ENCODE measurements at regions not wholly inside any gene's neighbourhood (a gene's known extent, or its start where the extent isn't known, plus 50 kb on each side); places are given as distances from the start of the nearest gene placed in this dataset.

DNA sequence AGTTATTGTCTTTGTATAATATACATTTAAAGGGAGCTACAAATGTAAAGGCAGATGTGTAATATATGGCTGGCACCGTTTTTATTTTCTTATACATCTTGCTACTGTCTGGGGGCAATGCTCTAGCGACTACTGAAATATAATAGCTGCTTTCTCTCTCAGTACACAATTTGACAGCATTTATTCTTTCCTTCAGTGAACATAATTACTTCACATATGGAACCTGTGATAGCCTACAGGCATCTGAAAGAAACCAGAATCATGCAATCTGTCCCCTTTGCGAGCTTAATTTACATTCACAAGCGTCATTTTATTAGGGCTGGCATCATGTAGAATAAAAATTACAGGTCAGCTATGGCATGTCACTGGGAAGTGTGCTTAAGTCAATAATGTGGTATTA is 557.5 kb upstream of the PTBP2 start:
- H3K4me3 ChIP-seq (ENCODE audit: extremely low read depth in 1 of 4, insufficient read depth in 2 of 4, low read depth in 3 of 4, low read length in 4 of 4): no peak overlapping the region
- TF ChIP-seq MAFK (IDR thresholded peaks at IDR 0.05; ENCODE audit: low read depth, low read length) (no peak), EGR1 (IDR thresholded peaks at IDR 0.05; ENCODE audit: borderline replicate concordance, low read depth, low read length) (no peak), RAD21 (IDR thresholded peaks at IDR 0.05 in 1 of 2, conservative IDR thresholded peaks at IDR 0.05 in 1 of 2; ENCODE audit: low read depth in 2 of 2, low read length in 2 of 2) (no peak), CHD1 (IDR thresholded peaks at IDR 0.05; ENCODE audit: low read depth, low read length) (no peak), BACH1 (IDR thresholded peaks at IDR 0.05; ENCODE audit: low read length) (no peak), SIN3A (conservative IDR thresholded peaks at IDR 0.05 in 1 of 2, IDR thresholded peaks at IDR 0.05 in 1 of 2; ENCODE audit: low read depth in 1 of 2, low read length in 2 of 2) (no peak), GTF2F1 (IDR thresholded peaks at IDR 0.05; ENCODE audit: borderline replicate concordance, low read depth, low read length) (no peak), CBX8 (IDR thresholded peaks at IDR 0.05; ENCODE audit: borderline replicate concordance, low read depth, low read length) (no peak), EP300 (IDR thresholded peaks at IDR 0.05; ENCODE audit: borderline replicate concordance in 1 of 2, low read depth in 2 of 2, low read length in 2 of 2) (no peak), TEAD4 (IDR thresholded peaks at IDR 0.05; ENCODE audit: low read depth, low read length) (no peak), YY1 (IDR thresholded peaks at IDR 0.05; ENCODE audit: low read depth, low read length) (no peak)
- TF ChIP-seq, protein P1, sequence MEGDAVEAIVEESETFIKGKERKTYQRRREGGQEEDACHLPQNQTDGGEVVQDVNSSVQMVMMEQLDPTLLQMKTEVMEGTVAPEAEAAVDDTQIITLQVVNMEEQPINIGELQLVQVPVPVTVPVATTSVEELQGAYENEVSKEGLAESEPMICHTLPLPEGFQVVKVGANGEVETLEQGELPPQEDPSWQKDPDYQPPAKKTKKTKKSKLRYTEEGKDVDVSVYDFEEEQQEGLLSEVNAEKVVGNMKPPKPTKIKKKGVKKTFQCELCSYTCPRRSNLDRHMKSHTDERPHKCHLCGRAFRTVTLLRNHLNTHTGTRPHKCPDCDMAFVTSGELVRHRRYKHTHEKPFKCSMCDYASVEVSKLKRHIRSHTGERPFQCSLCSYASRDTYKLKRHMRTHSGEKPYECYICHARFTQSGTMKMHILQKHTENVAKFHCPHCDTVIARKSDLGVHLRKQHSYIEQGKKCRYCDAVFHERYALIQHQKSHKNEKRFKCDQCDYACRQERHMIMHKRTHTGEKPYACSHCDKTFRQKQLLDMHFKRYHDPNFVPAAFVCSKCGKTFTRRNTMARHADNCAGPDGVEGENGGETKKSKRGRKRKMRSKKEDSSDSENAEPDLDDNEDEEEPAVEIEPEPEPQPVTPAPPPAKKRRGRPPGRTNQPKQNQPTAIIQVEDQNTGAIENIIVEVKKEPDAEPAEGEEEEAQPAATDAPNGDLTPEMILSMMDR (IDR thresholded peaks at IDR 0.05; ENCODE audit: control extremely low read depth in 1 of 3, insufficient read depth in 1 of 3, low read depth in 1 of 3, low read length in 3 of 3): no peak
- no peak overlapping the region for H3K18ac ChIP-seq (ENCODE audit: extremely low read depth, low read length)
- H3K9me3 ChIP-seq (ENCODE audit: insufficient read depth in 2 of 2, low read depth in 1 of 2, low read length in 1 of 2): no peaks in the 10 kb centered on the region
- H3K9ac ChIP-seq (replicated peaks in 1 of 4; ENCODE audit: extremely low read depth in 1 of 4, low read depth in 3 of 4, low read length in 3 of 4): no peak overlapping the region
- no peaks in the 10 kb centered on the region for H4K20me1 ChIP-seq (replicated peaks in 1 of 2; ENCODE audit: control insufficient read depth in 1 of 2, insufficient read depth in 2 of 2, low read length in 2 of 2)
- no peak overlapping the region for H2BK12ac ChIP-seq (ENCODE audit: low read depth, low read length)
- peaks cover 0 to 2% (median 0%) of the 10 kb centered on the region in 4 experiments; a peak in 2 of 7 replicates for H3K4me1 ChIP-seq (replicated peaks in 1 of 4; ENCODE audit: control insufficient read depth in 3 of 4, insufficient read depth in 4 of 4, low read length in 3 of 4)
- H3K23ac ChIP-seq (ENCODE audit: insufficient read length): no peak overlapping the region
- H3K36me3 ChIP-seq (ENCODE audit: control insufficient read depth in 2 of 4, insufficient read depth in 4 of 4, low read length in 3 of 4): no peaks in the 10 kb centered on the region
- FAIRE-seq (no peak), DNase-seq (ENCODE audit: low read depth in 1 of 2, low spot score in 2 of 2) (no peak)
- 88% methylated on average over 4 of the region's 4 CpGs; no CpG with 5 or more reads in 1 of the 2 experiments for WGBS, 2 experiments (ENCODE audit: extremely low coverage in 1 of 2, insufficient coverage in 1 of 2, insufficient read length in 1 of 2, insufficient replicate concordance in 2 of 2, low coverage in 1 of 2, low lambda C conversion rate in 2 of 2, missing lambda C conversion rate in 1 of 2)
- POLR2A ChIA-PET (ENCODE audit: partially characterized antibody): no interaction called here
- no peak overlapping the region for H3K14ac ChIP-seq (ENCODE audit: insufficient read length)
- H4K5ac ChIP-seq (ENCODE audit: insufficient read length, low read depth, low read length): no peak overlapping the region
- H3K4ac ChIP-seq (replicated peaks; ENCODE audit: insufficient read length, low read depth, low read length): no peak overlapping the region
- no peaks in the 10 kb centered on the region for H3K27me3 ChIP-seq (replicated peaks in 1 of 4; ENCODE audit: control insufficient read depth in 3 of 4, extremely low read depth in 1 of 4, insufficient read depth in 3 of 4, low read length in 3 of 4)
- H3K79me2 ChIP-seq (ENCODE audit: control insufficient read depth in 1 of 2, insufficient read depth in 2 of 2, low read length in 2 of 2): no peaks in the 10 kb centered on the region
- H2AK5ac ChIP-seq (ENCODE audit: low read depth, low read length): no peak overlapping the region
- no peak overlapping the region for H3K56ac ChIP-seq (replicated peaks; ENCODE audit: insufficient read length, low read depth, low read length)
- H3K79me1 ChIP-seq (ENCODE audit: low read depth, low read length): no peaks in the 10 kb centered on the region
- no peak overlapping the region for H3K4me2 ChIP-seq (ENCODE audit: insufficient read depth in 1 of 2, low read depth in 2 of 2, low read length in 2 of 2)
- H2BK5ac ChIP-seq (ENCODE audit: low read depth, low read length): no peak overlapping the region
- no peaks in the 10 kb centered on the region for H3K23me2 ChIP-seq (ENCODE audit: low read depth, low read length)
- H4K91ac ChIP-seq (replicated peaks; ENCODE audit: insufficient read length, low read length): no peak overlapping the region
- H4K8ac ChIP-seq (ENCODE audit: extremely low read depth, insufficient read depth, low read length): no peak overlapping the region
- H2AFZ ChIP-seq (ENCODE audit: low read length): no peak overlapping the region
- H2BK20ac ChIP-seq (ENCODE audit: low read length): no peak overlapping the region
- H2BK120ac ChIP-seq (replicated peaks; ENCODE audit: low read depth, low read length): no peak overlapping the region
- CTCF ChIA-PET (ENCODE audit: partially characterized antibody): interaction anchor here (0.6 kb wide), 1 partner anchor 219 kb away, joined by 3 read pairs; no protein-coding TSS in a partner anchor
- no peak overlapping the region for H2BK15ac ChIP-seq (ENCODE audit: low read length)
- H3K27ac ChIP-seq (ENCODE audit: low read depth, low read length): no peak overlapping the region

All from H1 (cell line).